Bronchial epithelial cell (primary cell): ENCODE measurements at regions not wholly inside any gene's neighbourhood (a gene's known extent, or its start where the extent isn't known, plus 50 kb on each side); places are given as distances from the start of the nearest gene placed in this dataset.

Source experiments
- DNase-seq: peaks from one replicate; pipeline ENCODE4 v3.0.0-alpha.2; 2010; ENCODE audit warnings: low read depth
- FAIRE-seq: peaks from 2 replicates; lab custom pipeline; 2011; peaks lifted over from hg19 to GRCh38; lab: Jason Lieb, UNC
- H3K27me3 ChIP-seq: 2 replicates; pipeline ENCODE4 v1.5.1; 2011; ENCODE audit warnings: low read length; ENCODE audit not compliant: control insufficient read depth, insufficient read depth
- H3K36me3 ChIP-seq: 2 replicates; pipeline ENCODE4 v1.5.1; 2011; ENCODE audit warnings: low read length; ENCODE audit not compliant: control insufficient read depth, insufficient read depth
- H3K4me3 ChIP-seq: 2 replicates; pipeline ENCODE4 v1.5.1; 2011; ENCODE audit warnings: mild to moderate bottlenecking, low read depth, low read length, control low read depth
- CTCF ChIP-seq: IDR thresholded peaks from 2 replicates; pipeline ENCODE4 v1.5.1; 2011; ENCODE audit warnings: mild to moderate bottlenecking, moderate library complexity, low read length, control low read depth, inconsistent platforms; ENCODE audit not compliant: insufficient read depth, severe bottlenecking

- Histone ChIP-seq H3K4me3 (no peak overlapping the region), H3K36me3 (no peaks in the 10 kb centered on the region), H3K27me3 (no peaks in the 10 kb centered on the region)
- FAIRE-seq (no peak), DNase-seq (no peak)
- TF ChIP-seq CTCF = no peak
Observed at GRCh38 chr14:58722441-58722840, 84.7 kb downstream of the DACT1 start.

DNA sequence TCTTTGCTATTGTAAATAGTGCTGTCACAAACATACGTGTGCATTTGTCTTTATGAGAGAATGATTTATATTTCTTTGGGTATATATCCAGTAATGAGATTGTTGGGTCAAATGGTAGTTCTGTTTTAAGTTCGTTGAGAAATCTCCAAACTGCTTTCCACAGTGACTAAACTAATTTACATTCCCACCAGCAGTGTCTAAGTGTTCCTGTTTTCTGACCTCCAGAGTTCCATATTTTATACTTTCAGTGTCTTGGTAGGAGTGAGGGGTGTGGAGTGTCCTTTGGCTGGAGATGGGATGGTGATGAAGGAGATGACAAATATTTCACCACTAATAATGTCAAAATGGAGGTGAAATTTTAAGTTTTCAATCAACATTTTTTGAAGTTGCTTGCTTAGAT lies 86.4 kb downstream of the DACT1 start:
- Histone ChIP-seq H3K4me3 (no peak overlapping the region), H3K27me3 (no peaks in the 10 kb centered on the region), H3K36me3 (no peaks in the 10 kb centered on the region)
- no peak for FAIRE-seq
- no peak for TF ChIP-seq CTCF
- DNase-seq = no peak

DNA sequence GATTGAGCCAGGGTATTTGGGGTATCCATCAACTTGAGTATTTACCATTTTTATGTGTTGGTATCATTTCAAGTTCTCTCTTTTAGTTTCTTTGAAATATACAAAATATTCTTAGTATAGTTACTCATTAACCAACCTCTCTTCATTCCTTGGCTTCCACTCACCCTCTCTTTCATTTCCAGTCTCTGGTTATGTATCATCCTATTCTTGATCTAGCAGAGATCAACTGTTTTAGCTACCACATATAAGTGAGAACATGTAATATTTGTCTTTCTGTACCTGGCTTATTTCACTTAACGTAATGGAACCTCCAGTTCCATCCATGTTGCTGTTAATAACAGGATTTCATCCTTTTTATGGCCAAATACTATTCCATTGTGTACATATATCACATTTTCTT lies 86.9 kb downstream of the DACT1 start:
- Histone ChIP-seq H3K36me3 (no peaks in the 10 kb centered on the region), H3K4me3 (no peak overlapping the region), H3K27me3 (no peaks in the 10 kb centered on the region)
- TF ChIP-seq CTCF = no peak
- no peak for FAIRE-seq
- no peak for DNase-seq

DNA sequence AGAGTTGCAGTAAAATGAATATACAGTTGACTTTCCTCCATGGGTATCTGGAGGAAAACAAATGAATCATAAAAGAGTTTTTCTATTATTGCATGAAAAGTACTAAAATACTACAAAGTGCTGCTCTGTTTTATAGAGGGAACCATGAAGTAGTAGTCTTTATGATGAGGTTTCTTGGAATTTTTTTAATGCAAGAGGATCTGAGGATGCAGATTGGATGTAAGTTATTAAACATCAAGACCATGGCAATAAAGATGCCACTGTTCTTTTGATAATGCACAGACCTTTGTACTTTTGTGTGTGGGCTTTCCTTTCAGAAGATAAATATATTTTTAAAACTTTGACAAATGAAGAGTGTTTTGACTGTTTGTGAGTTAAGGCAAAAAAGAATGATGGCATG lies 87.5 kb downstream of the DACT1 start:
- DNase-seq = no peak
- FAIRE-seq = no peak
- H3K36me3 ChIP-seq = no peaks in the 10 kb centered on the region
- TF ChIP-seq CTCF = no peak
- no peaks in the 10 kb centered on the region for H3K27me3 ChIP-seq
- H3K4me3 ChIP-seq = no peak overlapping the region

DNA sequence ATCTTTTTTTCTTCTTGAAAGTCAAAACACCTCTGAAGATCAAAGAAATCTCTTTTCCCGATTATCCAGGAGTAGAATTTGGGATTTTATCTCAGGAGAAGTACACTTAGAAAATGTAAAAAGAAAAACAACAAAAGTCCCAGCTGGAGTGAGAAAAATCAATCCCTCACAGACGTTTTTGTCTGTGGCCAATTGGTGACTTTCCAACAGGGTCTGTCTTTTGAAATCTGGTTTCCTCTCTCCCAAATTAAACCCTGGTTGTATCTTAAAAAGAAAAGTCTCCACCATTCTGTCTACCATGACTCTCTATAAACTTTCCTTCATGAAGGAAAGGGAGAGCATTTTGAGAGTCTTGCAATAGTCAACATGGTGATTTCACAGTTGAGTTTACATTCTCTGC lies 88.1 kb downstream of the DACT1 start:
- FAIRE-seq = no peak
- no peak for TF ChIP-seq CTCF

DNA sequence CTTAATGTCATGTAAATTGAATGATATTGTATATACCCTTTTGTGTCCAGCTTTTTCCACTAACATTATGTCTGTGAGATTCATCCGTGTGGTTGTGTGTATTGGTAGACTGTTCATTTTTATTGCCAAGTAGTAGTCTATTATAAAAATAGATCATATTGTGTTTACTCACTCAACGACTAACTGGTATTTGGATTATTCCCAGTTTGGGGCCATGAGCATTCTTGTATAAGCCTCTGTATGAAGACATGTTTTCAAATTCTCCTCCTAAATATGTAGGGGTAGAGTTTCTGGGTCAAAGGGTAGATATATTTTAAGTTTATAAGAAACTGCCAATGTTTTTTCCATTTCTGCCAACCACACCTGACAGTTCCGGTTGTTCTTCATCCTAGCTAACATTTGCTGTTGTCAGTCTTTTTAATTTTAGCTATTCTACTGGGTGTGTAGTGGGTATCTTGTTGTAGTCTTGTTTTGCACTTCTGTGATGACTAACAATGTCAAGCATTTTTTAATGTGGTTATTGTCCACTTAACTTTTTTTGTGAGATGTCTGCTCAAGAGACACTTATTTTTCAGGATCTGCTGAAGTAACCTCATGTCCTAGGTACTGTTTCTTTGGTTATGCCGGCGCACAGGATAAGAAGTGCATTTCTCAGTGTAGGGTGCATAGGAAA lies 93.2 kb downstream of the DACT1 start:
- peak; percentile 67 for DNase-seq
- H3K4me3 ChIP-seq = no peak overlapping the region
- FAIRE-seq = no peak

More for the DNA sequence above, 88.1 kb downstream of the DACT1 start:
- Histone ChIP-seq H3K36me3 (no peaks in the 10 kb centered on the region), H3K4me3 (no peak overlapping the region), H3K27me3 (no peaks in the 10 kb centered on the region)
- no peak for DNase-seq

More for the DNA sequence above, 93.2 kb downstream of the DACT1 start:
- H3K36me3 ChIP-seq = no peaks in the 10 kb centered on the region
- no peaks in the 10 kb centered on the region for H3K27me3 ChIP-seq
- TF ChIP-seq CTCF = no peak
